Lower leg skin (tissue), 3 donors: ENCODE measurements at regions not wholly inside any gene's neighbourhood (a gene's known extent, or its start where the extent isn't known, plus 50 kb on each side); places are given as distances from the start of the nearest gene placed in this dataset.

Experiments
- POLR2A ChIP-seq, 2 donors: fragments of 450-650 bp; IDR thresholded peaks; one replicate each; pipeline ENCODE4 v1.6.1; 2016 to 2017; ENCODE audit warnings: antibody characterized with exemption in 2 of 2, mild to moderate bottlenecking in 1 of 2, moderate library complexity in 1 of 2
- TF ChIP-seq, protein P1 (sequence below), 3 donors: fragments of 450-650 bp; IDR thresholded peaks; one replicate each; pipeline ENCODE4 v1.5.1; 2016; ENCODE audit warnings: antibody characterized with exemption in 3 of 3, mild to moderate bottlenecking in 3 of 3, moderate library complexity in 2 of 3

GRCh38 chr3:127092368-127092767, 100.6 kb upstream of the PRR23E start:
- no peak for TF ChIP-seq POLR2A (IDR thresholded peaks at IDR 0.05)
- TF ChIP-seq, protein P1, sequence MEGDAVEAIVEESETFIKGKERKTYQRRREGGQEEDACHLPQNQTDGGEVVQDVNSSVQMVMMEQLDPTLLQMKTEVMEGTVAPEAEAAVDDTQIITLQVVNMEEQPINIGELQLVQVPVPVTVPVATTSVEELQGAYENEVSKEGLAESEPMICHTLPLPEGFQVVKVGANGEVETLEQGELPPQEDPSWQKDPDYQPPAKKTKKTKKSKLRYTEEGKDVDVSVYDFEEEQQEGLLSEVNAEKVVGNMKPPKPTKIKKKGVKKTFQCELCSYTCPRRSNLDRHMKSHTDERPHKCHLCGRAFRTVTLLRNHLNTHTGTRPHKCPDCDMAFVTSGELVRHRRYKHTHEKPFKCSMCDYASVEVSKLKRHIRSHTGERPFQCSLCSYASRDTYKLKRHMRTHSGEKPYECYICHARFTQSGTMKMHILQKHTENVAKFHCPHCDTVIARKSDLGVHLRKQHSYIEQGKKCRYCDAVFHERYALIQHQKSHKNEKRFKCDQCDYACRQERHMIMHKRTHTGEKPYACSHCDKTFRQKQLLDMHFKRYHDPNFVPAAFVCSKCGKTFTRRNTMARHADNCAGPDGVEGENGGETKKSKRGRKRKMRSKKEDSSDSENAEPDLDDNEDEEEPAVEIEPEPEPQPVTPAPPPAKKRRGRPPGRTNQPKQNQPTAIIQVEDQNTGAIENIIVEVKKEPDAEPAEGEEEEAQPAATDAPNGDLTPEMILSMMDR (IDR thresholded peaks at IDR 0.05), result no peak
